Right atrium auricular region (tissue), 2 donors: ENCODE measurements at regions not wholly inside any gene's neighbourhood (a gene's known extent, or its start where the extent isn't known, plus 50 kb on each side); places are given as distances from the start of the nearest gene placed in this dataset.

ENCODE experiments used
- DNase-seq: peaks from one replicate; pipeline ENCODE4 v3.0.0-alpha.2; 2019; ENCODE audit warnings: low spot score
- H3K27ac ChIP-seq, 2 donors: fragments of 200-600 bp; sonication (generic); 1 replicate in 1 of 2; 2 replicates in 1 of 2; pipeline ENCODE4 v1.5.1; 2016 to 2019
- H3K27me3 ChIP-seq, 2 donors: fragments of 200-600 bp; sonication (generic); one replicate each; pipeline versions ENCODE4 v1.5.1 to v1.6.0; 2017 to 2019
- H3K36me3 ChIP-seq: fragments of 200-600 bp; sonication (generic); one replicate; pipeline ENCODE4 v1.5.1; 2016
- H3K4me1 ChIP-seq, 2 donors: fragments of 200-600 bp; sonication (generic); one replicate each; pipeline versions ENCODE4 v1.5.1 to v1.6.0; 2017 to 2019
- H3K4me3 ChIP-seq, 2 donors: fragments of 200-600 bp; sonication (generic); 1 replicate in 1 of 2; 2 replicates in 1 of 2; pipeline ENCODE4 v1.5.1; 2017 to 2019; ENCODE audit warnings: mild to moderate bottlenecking in 1 of 2, moderate library complexity in 1 of 2
- H3K9me3 ChIP-seq, 2 donors: fragments of 200-600 bp; sonication (generic); one replicate each; pipeline ENCODE4 v1.5.1; 2019
- TF ChIP-seq, protein P1 (sequence below), 2 donors: fragments of 200-600 bp; sonication (generic); IDR thresholded peaks; one replicate each; pipeline ENCODE4 v1.5.1; 2019; ENCODE audit warnings: antibody characterized with exemption in 2 of 2

DNA sequence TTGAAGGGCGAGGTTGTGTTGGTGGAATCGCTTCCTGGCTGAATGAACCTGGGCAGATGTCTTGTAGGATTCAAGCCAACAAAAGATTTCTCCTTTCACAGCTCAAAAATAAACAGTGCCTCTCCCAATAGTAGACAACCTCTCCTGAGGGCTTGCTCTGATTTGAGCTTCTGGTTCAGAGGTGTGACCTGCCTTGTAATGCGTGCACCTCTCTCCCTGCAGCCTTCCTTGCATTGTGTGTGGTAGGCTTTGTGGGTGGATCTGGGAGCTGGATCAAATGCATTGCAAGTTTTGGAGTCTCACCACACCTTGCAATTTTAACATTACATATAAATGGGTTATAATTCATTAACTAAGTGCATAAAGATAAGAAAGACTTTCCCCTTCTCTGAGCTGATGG, 96.9 kb upstream of the PTCH1 start:
- H3K27ac ChIP-seq: no peak overlapping the region
- no peaks in the 10 kb centered on the region for H3K27me3 ChIP-seq
- TF ChIP-seq, protein P1, sequence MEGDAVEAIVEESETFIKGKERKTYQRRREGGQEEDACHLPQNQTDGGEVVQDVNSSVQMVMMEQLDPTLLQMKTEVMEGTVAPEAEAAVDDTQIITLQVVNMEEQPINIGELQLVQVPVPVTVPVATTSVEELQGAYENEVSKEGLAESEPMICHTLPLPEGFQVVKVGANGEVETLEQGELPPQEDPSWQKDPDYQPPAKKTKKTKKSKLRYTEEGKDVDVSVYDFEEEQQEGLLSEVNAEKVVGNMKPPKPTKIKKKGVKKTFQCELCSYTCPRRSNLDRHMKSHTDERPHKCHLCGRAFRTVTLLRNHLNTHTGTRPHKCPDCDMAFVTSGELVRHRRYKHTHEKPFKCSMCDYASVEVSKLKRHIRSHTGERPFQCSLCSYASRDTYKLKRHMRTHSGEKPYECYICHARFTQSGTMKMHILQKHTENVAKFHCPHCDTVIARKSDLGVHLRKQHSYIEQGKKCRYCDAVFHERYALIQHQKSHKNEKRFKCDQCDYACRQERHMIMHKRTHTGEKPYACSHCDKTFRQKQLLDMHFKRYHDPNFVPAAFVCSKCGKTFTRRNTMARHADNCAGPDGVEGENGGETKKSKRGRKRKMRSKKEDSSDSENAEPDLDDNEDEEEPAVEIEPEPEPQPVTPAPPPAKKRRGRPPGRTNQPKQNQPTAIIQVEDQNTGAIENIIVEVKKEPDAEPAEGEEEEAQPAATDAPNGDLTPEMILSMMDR (IDR thresholded peaks at IDR 0.05): no peak
- no peaks in the 10 kb centered on the region for H3K36me3 ChIP-seq
- H3K4me1 ChIP-seq: no peaks in the 10 kb centered on the region
- peaks cover 0 to 8% of the 10 kb centered on the region in 2 donors for H3K9me3 ChIP-seq
- no peak overlapping the region for H3K4me3 ChIP-seq
- DNase-seq: no peak

DNA sequence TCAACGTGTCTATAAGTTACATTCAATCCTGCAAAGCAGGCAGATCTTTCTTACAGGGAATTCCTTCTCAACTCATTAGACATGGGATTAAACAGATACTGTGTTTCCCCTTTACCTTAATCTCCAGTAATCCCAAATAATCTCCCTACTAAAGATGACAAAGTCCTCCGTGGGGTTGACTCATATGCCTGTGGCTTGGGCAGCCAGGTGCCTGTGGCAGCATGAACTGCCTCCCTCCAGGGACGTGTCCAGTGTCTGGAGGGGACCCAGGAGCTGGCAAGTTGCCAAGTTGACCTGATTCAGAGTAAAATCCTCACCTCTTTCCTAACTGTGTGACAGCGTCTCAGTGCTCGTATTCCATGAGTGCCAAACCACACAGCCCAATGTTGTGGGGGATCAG, 94.6 kb upstream of the PTCH1 start:
- TF ChIP-seq, protein P1 (IDR thresholded peaks at IDR 0.05): no peak
- Histone ChIP-seq H3K27me3 (no peaks in the 10 kb centered on the region), H3K9me3 (peaks cover 0 to 8% of the 10 kb centered on the region in 2 donors), H3K4me3 (no peak overlapping the region), H3K27ac (no peak overlapping the region), H3K36me3 (no peaks in the 10 kb centered on the region), H3K4me1 (no peaks in the 10 kb centered on the region)
- no peak for DNase-seq

DNA sequence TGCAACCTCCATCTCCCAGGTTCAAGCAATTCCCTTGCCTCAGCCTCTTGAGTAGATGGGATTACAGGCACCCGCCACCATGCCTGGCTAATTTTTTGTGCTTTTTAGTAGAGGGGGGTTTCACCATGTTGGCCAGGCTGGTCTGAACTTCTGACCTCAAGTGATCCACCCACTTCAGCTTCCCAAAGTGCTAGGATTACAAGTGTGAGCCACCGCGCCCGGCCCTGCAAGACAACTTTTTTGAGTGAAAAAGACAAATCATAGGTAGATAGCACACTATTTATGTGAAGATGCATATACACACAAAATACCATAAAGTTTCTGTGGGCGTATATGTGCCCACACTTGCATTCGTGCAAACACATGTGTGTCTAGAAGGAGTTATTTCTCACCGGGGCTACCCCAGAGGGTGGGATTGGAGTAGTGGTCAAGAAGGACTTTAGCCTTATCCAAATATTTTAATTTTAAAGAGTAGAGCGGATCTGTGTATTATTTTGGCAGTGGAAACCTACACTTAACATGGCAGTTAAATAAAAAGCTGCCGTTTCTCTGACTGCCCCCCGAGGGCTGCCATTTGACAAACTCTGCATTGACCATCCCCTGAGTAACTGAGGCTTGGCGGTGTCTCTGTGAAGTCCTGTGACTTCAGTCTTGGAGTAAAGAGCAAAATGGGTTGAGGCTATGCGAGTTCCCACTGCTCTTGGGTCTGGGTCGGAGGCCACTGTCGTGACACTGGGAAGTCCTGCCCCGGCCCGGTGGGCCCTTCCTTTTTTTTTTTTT, 93.4 kb upstream of the PTCH1 start:
- Histone ChIP-seq H3K4me3 (no peak overlapping the region), H3K27ac (no peak overlapping the region), H3K27me3 (no peaks in the 10 kb centered on the region), H3K36me3 (no peaks in the 10 kb centered on the region), H3K9me3 (peaks cover 0 to 8% of the 10 kb centered on the region in 2 donors), H3K4me1 (no peaks in the 10 kb centered on the region)
- TF ChIP-seq, protein P1 (IDR thresholded peaks at IDR 0.05): no peak
- no peak for DNase-seq

DNA sequence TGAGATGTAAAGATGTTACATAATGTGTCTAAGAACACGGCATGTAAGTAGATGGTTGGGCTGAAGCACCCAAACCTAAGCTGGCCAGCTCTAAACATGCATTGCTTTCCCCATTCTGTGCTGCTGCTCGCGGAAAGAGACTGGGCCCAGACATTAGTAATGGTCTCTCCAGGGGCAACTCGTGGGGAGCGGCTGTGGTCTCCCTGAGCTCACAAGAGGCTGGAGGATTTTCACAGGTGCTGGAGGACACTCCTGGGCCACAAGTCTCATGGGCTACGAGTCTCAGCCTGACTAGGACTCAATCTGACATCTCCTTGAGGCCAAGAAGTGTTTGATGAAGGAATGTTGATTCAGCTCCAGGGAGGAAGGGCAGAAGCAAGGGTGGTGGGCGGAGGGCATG, 92.7 kb upstream of the PTCH1 start:
- no peaks in the 10 kb centered on the region for H3K36me3 ChIP-seq
- DNase-seq: no peak
- H3K27ac ChIP-seq: no peak overlapping the region
- peaks cover 0 to 8% of the 10 kb centered on the region in 2 donors for H3K9me3 ChIP-seq
- no peaks in the 10 kb centered on the region for H3K4me1 ChIP-seq
- no peaks in the 10 kb centered on the region for H3K27me3 ChIP-seq
- TF ChIP-seq, protein P1 (IDR thresholded peaks at IDR 0.05): no peak
- H3K4me3 ChIP-seq: no peak overlapping the region

DNA sequence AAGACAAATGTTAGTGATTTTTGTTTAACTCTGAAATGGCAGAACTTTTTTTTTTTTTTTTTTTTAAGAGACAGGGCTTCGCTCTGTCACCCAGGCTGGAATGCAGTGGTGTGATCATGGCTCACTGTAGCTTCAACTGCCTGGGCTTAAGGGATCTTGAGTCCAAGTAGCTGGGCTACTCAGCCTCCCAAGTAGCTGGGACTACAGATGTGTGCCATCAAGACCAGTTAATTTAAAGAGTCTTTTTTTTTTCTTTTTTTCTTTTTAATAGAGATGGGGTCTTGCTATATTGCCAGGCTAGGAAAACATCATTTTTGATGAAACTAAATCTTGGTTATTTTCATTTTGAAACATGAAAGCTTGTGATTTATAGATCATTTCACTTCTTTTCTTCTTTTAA, 91.6 kb upstream of the PTCH1 start:
- H3K9me3 ChIP-seq: peaks cover 0 to under 1% of the 10 kb centered on the region in 2 donors
- no peaks in the 10 kb centered on the region for H3K36me3 ChIP-seq
- TF ChIP-seq, protein P1 (IDR thresholded peaks at IDR 0.05): no peak
- DNase-seq: no peak
- H3K4me3 ChIP-seq: no peak overlapping the region
- H3K27me3 ChIP-seq: no peaks in the 10 kb centered on the region
- H3K27ac ChIP-seq: no peak overlapping the region
- H3K4me1 ChIP-seq: no peaks in the 10 kb centered on the region

DNA sequence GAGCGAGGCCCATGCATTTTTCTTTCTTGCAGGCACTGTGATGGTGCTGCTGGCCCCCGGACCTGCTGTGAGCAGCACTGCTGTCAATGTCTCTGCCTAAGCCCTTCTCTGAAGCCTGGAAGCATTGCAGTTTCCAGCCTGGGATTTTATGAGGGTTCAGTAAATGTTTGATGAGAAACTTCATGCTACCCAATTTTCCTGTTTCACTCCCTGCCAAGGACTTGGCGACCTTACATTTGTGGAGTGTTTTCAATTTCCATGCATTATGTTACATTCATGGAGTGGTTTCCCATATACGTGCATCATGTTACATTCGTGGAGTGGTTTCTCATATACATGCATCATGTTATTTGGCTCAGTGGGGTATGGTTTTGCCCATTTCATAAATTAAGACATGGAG, 90.7 kb upstream of the PTCH1 start:
- H3K4me1 ChIP-seq: no peaks in the 10 kb centered on the region
- H3K27me3 ChIP-seq: no peaks in the 10 kb centered on the region
- no peak overlapping the region for H3K4me3 ChIP-seq
- TF ChIP-seq, protein P1 (IDR thresholded peaks at IDR 0.05): no peak
- H3K27ac ChIP-seq: no peak overlapping the region
- no peak for DNase-seq
- H3K9me3 ChIP-seq: no peaks in the 10 kb centered on the region
- no peaks in the 10 kb centered on the region for H3K36me3 ChIP-seq
